AG04449 (cell line): ENCODE measurements at regions not wholly inside any gene's neighbourhood (a gene's known extent, or its start where the extent isn't known, plus 50 kb on each side); places are given as distances from the start of the nearest gene placed in this dataset.

Experiments
- CTCF ChIA-PET: fragments of 350-600 bp; formaldehyde crosslinking; extraction: SDS; loops from one replicate; lab custom pipeline; 2021; ENCODE audit warnings: antibody characterized with exemption; lab: Yijun Ruan, JAX
- POLR2A ChIA-PET: fragments of 400-600, 350-600 bp; formaldehyde crosslinking; extraction: SDS; loops from one replicate; lab custom pipeline; 2020; ENCODE audit warnings: antibody characterized with exemption, inconsistent platforms; lab: Yijun Ruan, JAX
- DNase-seq: peaks from one replicate; pipeline ENCODE4 v3.0.0-alpha.2; 2010; ENCODE audit warnings: low read depth, low spot score
- H3K4me3 ChIP-seq: 2 replicates; pipeline ENCODE4 v1.5.1; 2011; ENCODE audit warnings: low read depth, mild to moderate bottlenecking, control low read depth, low read length
- CTCF ChIP-seq: IDR thresholded peaks from one replicate; pipeline ENCODE4 v1.5.1; 2011; ENCODE audit warnings: mild to moderate bottlenecking, moderate library complexity, low read length, control low read depth, inconsistent platforms; ENCODE audit not compliant: insufficient read depth; ENCODE audit errors: missing control alignments

- H3K4me3 ChIP-seq: no peak overlapping the region
- no peak for DNase-seq
- POLR2A ChIA-PET: no interaction called here
- CTCF ChIA-PET: no interaction called here
- no peak for TF ChIP-seq CTCF
Observed at GRCh38 chr13:85582890-85583289, 216.3 kb downstream of the SLITRK6 start.

GRCh38 chr13:85575110-85575509 lies 224.1 kb downstream of the SLITRK6 start:
- CTCF ChIA-PET: no interaction called here
- TF ChIP-seq CTCF: no peak
- POLR2A ChIA-PET: no interaction called here

GRCh38 chr13:85567909-85568308 lies 231.3 kb downstream of the SLITRK6 start:
- no peak overlapping the region for H3K4me3 ChIP-seq
- CTCF ChIA-PET: no interaction called here

More at GRCh38 chr13:85575110-85575509, 224.1 kb downstream of the SLITRK6 start:
- H3K4me3 ChIP-seq: no peak overlapping the region
- no peak for DNase-seq

GRCh38 chr13:85565652-85566051 lies 233.6 kb downstream of the SLITRK6 start:
- H3K4me3 ChIP-seq: no peak overlapping the region
- ChIA-PET CTCF (no interaction called here), POLR2A (no interaction called here)
- DNase-seq: no peak
- no peak for TF ChIP-seq CTCF

More at GRCh38 chr13:85567909-85568308, 231.3 kb downstream of the SLITRK6 start:
- DNase-seq: no peak
- POLR2A ChIA-PET: no interaction called here
- no peak for TF ChIP-seq CTCF

GRCh38 chr13:85564598-85564997 lies 234.6 kb downstream of the SLITRK6 start:
- no peak for TF ChIP-seq CTCF
- CTCF ChIA-PET: no interaction called here
- no peak for DNase-seq
- H3K4me3 ChIP-seq: no peak overlapping the region
- POLR2A ChIA-PET: no interaction called here

- ChIA-PET CTCF (no interaction called here), POLR2A (no interaction called here)
- no peak for TF ChIP-seq CTCF
- DNase-seq: no peak
- no peak overlapping the region for H3K4me3 ChIP-seq
Observed at GRCh38 chr13:85562282-85562681, 236.9 kb downstream of the SLITRK6 start.
